GM20431 (cell line): ENCODE measurements at regions not wholly inside any gene's neighbourhood (a gene's known extent, or its start where the extent isn't known, plus 50 kb on each side); places are given as distances from the start of the nearest gene placed in this dataset.
"Not testable (repeated sequence)": the region's sequence is repeated elsewhere in the genome, so short reads cannot be mapped to it uniquely, and the experiment has no call there.

Experiments
- in situ Hi-C: fragments of 300-500 bp; cut with MseI, MboI; formaldehyde crosslinking; loops from one replicate; pipeline ENCODE4 v1.15.0; 2020; ENCODE audit warnings: low sequenced_read_pairs; ENCODE audit not compliant: unreplicated experiment

DNA sequence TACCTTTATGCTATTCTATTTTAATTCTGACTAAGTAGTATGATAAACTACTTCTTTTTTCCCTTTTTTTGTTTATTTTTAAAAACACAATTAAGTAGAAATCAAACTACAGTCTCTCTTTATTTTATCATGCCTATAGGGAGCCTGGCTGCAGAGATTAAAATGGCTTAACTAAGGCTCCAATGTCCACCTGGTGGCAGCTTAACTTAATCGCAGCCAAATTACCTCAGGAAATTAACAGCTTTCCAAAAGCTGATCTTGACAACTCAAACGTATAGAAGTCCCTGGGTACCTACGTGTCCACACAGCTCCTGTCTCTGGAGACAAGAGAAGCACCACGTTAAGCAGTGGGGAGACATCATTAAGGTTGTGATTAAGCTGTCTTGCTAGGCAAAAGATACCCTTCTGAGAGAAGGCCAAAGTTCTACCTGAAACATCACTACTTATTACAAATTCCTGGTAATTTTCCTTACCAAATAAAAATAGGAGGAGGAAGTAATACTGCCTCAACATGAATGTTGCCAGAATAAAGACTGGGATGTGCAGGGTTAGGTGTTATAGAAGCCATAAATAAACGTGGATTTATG is 63.2 kb upstream of the SNX19 start:
- in situ Hi-C loops: no loop called here

DNA sequence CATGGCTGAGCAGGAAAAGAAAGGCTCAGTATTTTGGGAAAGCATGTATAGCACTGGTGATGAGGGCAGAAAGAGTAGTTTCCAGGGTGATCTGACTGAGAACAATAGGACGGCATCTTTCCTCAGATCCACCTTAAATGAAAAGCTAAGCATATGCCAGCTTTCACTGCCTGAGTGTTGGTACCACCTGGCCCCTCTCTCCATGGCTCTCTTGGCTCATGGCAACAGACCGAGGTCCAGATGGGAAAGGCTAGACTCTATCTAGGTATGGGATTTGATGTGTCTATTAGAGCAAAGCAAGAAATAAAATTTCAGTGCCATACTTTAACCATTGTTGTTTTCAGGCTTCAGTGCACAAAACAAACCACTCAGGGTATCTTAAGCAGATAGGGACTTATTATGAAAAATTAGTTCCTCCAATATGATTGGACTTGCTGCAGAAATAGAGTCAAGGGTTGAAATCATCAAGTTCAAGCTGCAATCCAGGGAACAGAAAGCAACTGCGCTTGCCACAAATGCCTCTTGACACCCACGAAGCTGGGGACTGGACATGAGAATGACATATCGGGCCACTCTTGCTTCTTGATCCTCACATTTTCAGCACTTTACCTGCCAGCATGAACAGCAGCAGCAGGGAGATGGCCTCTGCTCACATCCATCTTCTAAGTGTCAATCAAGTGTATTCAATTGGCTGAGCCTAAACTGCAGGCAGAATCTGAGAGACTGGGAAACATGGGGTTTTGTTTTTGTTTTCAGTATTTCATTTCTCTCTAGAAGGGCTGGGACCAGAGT is 64.0 kb upstream of the SNX19 start:
- in situ Hi-C loops: no loop called here

DNA sequence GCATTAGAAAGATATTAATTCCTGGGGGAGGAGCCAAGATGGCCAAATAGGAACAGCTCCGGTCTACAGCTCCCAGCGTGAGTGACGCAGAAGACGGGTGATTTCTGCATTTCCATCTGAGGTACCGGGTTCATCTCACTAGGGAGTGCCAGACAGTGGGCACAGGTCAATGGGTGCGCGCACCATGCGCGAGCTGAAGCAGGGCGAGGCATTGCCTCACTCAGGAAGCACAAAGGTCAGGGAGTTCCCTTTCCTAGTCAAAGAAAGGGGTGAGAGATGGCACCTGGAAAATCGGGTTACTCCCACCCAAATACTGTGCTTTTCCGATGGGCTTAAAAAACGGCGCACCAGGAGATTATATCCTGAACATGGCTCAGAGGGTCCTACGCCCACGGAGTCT is 68.0 kb upstream of the SNX19 start:
- in situ Hi-C loops: not testable (repeated sequence)

DNA sequence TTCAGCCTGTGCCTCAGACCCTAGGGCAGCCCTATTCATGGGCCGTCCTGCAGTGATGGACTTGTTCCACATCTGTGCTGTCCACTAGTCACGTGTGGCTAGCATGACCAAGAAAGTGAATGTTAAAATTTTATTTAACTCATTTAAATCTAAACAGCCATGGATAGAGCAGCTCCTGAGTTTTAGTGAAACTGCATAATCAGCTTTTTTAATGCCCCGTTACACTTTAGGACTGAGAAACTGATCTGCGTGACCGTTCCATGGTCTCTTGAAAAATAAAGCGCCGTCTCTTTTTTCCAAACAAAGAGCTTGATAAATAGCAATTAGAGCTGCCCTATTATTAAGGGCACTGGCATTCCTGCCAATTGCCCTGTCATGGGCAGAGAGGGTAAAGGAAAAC is 76.5 kb upstream of the SNX19 start:
- in situ Hi-C loops: no loop called here

DNA sequence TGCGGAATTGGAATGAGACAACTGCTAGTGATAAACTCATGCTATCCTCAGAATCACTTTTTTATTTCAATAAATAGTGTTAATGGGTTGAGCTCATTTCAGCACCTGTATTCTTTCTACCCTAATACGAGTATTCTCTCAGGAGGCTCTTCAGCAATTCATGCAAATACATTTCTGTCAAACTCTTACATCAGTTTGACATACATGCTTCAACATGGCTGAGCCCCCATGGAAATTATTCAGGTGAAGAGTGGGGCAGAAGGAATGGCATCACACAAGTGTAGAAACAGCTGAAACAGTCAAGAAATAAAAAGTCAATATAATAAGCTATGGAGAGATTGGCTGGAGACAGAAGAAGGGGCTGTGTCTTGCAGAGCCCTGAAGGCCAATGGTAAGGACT is 77.8 kb upstream of the SNX19 start:
- in situ Hi-C loops: no loop called here

DNA sequence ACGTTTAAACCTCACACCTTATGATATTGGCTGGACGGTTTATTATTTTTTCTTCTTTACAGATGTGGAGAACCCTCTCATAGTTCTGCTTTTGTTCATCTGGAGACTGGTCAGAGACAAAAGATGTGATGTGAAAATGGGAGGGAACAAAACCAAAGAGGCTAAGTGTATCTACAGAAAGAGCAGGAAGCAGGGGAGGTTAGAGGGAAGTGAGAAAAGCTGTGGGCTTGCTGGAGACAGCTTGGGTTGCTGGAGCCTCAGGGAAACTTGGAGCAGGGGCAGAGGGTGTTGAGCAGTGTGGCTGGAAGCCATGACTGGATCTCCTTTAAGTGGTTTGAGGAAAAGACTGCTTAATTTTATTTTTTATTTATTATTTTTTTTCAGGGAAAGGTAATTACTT is 79.0 kb upstream of the SNX19 start:
- in situ Hi-C loops: no loop called here

DNA sequence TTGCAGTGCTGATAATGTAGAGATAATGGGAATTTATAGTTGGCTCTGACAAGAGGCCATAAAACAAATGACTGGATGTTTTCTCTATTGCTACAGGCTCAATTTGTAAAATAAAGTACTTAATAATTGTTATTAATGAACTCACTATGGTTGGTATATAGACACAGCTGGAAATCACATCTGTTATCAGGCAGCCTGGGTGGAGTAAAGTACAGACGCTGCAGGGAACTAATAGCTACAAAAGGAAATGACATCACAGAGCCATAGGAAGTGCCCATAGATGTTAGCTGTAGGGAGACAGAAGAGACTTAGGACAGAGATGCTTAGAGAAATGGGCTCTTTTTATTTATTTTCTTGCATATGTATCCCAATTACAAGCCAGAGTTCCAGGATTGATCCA is 81.0 kb upstream of the SNX19 start:
- in situ Hi-C loops: no loop called here

DNA sequence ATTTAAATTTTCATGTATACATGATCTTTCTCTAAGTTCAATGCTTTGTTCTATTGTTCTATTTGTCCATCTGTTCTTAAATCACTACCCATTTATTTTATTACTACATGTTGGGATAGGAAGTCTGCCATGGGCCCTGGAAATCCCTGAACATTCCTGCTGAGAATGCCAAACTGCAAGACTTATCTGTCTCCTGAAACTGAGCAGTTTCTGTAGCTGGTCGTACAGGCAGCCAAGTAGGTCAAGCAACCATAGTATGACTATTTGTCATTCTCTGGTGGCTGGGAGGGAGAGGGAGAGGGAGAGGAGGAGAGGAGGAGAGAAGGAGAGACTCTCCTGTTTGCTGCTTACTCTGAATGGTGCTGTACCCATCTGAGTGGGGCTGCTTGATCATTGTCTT is 82.8 kb upstream of the SNX19 start:
- in situ Hi-C loops: no loop called here

DNA sequence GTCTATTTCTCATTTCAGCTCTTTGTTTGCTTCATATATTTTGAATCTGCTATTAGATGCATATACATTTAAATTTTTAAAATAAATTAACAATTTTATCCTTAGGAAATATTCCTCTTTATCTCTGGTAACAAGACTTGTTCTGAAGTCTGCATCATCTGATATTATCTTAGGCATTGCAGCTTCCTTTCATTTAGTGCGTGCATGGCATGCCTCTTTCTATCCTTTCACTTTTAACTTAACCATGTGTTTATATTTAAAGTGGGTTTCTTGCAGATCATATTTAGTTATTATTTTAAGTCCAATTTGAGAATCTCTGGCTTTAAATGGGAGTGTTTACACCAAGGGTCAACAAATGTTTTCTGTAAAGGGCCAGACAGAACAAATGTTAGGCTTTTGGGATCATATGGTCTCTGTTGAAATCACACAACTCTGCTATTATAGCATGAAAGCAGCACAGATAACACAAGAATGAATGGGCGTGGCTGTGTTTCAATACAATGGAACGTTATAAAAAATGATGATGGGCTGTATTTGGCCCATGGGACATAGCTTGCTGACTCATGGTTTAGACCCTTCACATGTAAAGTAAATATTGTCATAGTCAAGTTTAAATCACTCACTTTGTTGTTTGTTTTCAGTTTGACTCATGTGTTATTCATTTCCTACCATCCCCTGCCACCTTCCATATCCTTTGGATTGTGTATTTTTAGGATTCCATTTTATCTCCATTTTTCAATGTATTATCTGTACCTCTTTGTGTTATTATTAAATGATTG is 83.9 kb upstream of the SNX19 start:
- in situ Hi-C loops: no loop called here

DNA sequence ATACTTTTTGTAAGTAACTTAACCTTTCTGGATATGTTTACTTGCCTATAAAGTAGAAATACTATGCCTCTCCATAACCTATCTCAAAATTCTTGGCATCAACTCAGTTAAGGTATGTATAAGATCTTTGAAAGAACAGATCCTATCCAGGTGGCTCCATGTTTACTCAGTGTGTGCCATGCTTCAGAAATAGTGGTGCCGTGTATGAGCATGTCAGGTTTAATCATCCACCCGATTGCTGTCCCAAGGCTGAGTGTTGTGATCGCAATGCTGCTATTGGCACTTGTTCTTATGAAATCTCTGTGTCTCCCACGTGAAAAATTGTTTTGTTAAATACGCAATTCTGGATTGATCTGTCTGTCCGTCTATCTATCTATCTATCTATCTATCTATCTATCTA is 85.9 kb upstream of the SNX19 start:
- in situ Hi-C loops: no loop called here

DNA sequence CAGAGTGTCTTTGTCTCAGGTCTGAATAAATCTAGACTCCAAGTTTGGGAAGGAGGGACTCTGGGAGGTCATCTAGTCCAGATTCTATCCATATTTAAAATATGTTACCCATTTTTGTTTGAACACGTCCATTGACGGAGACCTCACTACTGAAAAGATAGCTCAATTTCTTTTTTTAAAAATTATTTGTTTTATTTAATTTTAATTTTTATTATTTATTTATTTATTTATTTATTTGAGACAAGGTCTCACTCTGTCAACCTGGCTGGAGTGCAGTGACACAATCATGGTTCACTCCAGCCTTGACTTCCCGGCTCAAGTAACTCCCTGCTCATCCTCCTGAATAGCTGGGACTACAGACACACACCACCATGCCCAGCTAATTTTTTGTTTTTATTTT is 89.5 kb upstream of the SNX19 start:
- in situ Hi-C loops: no loop called here

DNA sequence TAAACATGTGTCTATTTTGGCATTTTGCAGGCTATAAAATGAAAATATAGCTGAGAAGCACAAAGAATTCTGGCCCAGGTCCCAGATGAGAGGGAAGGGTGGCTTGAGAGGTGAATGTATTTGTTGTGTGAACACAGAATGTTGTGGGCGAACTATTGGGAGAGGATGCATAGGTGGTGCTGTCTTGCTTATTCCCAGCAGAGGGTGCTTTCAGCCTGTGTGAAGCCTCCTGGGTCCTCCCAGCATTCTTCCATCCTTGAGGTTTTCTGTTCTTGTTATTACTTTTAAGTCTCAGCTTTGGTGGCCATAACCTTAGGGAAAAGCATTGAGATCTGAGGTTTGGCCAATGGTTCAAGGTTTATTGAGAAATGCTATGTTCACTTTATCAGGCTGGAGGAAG is 108.7 kb upstream of the SNX19 start:
- in situ Hi-C loops: no loop called here

DNA sequence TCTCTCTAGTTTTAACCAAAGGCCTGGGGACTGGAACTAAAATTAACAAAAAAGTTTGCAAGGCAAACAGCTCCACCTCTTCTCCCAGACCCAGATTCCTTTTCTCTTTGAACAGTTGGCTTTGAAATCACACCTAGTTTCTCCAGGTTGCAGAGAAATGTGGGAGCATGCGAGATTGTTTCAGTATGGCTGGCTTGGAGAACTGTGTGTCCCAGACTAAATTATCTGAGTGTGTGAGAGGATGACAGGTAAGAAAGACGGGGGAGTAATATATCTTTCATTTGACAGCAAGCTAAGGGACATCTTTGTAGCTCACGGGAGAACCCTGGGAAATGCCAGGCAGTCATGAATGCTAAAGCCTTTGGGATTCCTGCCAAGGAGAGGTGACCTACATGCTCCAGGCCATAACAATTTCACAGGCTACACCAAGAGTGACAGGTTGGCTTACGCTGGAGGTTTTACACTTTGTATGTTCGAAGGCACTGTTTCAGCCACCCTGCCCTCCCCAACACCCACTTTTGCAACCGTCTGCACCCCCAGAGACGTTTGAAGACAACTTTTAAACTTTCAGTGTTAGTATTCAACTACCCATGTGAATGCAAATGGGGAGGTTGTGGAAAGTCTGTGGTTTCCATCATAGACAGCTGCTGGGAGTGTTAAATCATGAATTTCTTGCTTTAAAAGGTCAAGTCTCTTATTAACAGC is 109.3 kb upstream of the SNX19 start:
- in situ Hi-C loops: no loop called here

DNA sequence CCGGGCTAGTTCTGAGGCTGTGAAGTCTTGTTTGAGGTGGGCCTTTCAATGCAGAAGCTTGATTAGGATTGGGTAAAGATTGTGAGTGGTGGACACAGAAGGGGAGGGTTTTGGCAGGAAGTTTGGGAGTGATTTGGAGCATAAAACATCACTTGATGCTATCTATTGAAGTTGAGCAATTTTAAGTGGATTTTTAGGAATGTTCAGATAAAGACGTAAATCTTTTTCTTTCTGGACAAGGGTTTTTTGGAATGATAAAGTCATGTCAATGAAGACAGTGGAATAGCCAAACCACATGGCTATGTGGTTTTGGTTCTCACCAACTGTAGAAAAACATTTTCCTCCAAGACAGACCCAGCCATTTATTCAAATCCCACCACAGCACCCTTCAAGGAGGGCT is 111.2 kb upstream of the SNX19 start:
- in situ Hi-C loops: no loop called here

DNA sequence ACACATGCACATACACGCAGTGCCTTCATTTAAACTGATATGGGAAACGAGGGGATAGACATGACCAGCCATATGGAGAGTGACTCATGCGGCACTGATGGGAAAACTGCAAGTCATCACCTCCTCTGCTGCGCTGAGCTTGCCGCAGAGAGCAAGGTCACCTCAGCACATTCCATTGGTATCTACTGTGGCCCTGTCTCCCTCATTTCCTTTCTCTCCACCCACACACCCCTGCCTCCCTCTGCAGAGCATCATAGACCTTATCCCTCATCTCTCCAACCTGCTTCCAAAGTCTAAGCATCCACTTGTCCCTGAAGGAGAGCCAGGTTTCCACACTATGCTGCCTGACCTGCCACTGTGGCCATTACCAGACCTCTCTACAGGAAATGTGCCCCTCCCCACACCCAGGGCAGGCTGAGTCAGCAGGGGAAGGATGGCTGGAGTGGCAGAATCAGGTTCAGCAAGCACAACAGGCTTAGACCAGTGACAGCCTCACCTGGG is 116.9 kb upstream of the SNX19 start:
- in situ Hi-C loops: no loop called here

DNA sequence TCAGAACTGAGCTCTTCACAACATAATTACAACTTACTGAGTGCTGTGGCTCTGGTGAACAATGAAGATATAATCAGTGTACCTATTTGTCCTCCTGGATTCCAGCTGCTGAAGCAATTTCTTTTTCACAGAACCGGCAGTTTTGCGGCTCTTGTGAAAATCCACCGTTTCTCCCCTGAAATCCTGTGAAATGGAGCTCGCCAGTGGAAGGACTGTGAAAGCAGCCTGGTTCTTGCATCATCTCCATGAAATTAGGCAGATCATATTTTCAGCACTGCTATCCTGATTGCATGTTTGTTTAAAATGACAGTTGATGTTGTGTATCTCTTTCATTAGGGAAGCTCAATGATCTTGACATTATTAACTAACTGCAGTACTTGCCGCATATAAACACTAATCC is 120.2 kb upstream of the SNX19 start:
- in situ Hi-C loops: no loop called here

DNA sequence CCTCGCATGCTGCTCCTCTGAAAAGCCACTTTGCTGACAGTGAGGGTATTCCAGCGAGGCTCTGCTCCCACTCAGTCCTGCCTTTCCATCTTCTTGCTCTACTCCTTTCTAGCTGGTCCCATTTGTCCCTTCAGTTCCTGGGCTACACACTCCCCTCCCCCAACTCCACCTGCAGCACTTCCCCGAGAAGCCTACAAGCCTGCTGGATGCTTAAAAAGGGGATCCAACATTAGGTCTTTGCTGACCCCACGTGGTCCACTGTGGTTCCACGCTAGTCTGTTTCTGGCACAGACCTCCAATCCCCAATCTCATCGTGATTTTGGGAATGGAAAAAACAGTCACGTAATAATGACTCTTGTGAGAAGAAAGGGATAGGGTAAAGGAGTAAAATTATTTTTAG is 121.6 kb upstream of the SNX19 start:
- in situ Hi-C loops: no loop called here

DNA sequence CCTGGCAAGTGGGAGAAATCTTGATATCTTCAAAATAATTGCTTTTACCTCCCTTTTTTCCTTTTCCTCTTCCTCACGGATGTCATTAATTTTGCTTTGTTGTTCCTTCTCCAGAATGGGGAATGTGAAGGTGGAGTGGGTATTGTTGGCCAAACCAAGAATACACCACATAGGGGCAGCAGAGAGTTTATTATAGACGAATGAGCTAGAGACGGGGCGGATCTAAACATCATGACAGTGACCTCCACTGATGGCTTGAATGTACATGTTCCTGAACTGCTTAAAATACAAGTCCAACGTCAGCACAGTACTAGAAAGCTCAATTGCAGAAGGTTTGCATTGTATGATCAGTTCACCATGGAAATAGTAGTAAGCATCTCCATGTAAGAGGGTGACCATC is 122.3 kb upstream of the SNX19 start:
- in situ Hi-C loops: no loop called here

DNA sequence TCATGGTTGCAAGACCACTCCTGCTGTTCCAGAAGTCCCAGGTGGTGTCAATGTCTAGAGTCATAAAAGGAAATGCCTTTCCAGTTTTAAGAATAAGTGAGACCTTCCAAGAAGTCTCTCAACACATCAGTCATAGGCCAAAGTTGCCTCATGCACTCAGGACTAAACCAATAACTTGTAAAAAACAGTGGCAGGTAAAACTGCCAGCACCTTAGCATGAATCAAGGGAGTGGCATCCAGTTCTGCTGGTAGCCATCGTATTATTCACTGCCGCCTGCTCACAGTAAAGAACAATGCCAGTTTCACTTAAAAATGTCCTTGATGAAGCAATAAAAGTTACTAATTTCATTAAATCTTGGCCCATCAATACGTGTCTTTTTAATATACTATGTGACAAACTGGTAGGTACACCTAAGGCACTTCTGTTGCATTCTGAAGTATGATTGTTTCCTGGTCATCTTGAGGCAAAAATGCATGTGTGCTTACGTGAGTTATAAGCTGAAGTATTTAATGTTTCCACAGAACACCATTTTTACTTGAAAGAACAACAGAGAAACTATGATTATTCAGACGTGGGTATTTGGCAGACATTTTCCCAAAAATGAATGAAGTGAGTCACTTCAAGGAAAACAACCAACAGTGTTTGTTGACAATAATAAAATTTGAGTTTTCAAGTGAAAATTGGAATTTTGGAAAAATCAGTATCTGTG is 125.2 kb upstream of the SNX19 start:
- in situ Hi-C loops: no loop called here

DNA sequence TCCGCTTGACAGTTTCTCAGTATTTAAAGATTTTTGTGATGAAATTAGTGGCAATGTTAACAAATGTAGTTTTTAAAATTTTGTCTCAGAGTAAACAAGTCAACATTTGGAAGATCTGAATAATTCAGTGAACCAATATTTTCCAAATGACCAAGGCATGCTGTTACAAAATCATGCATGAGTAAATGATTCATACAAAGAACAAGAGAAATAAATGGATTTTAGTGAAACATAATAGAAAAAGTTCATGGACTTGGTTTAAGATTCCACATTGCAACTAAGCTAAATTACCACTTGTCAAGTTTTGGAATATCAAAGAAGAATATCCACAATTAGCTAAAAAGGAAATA is 125.7 kb upstream of the SNX19 start:
- in situ Hi-C loops: no loop called here
